LNCAP (cell line): ENCODE measurements at regions not wholly inside any gene's neighbourhood (a gene's known extent, or its start where the extent isn't known, plus 50 kb on each side); places are given as distances from the start of the nearest gene placed in this dataset.

Experiments
- TF ChIP-seq, protein P1 (sequence below): fragments of 450-650 bp; IDR thresholded peaks from 2 replicates; pipeline ENCODE4 v1.5.1; 2017; ENCODE audit warnings: mild to moderate bottlenecking

- TF ChIP-seq, protein P1, sequence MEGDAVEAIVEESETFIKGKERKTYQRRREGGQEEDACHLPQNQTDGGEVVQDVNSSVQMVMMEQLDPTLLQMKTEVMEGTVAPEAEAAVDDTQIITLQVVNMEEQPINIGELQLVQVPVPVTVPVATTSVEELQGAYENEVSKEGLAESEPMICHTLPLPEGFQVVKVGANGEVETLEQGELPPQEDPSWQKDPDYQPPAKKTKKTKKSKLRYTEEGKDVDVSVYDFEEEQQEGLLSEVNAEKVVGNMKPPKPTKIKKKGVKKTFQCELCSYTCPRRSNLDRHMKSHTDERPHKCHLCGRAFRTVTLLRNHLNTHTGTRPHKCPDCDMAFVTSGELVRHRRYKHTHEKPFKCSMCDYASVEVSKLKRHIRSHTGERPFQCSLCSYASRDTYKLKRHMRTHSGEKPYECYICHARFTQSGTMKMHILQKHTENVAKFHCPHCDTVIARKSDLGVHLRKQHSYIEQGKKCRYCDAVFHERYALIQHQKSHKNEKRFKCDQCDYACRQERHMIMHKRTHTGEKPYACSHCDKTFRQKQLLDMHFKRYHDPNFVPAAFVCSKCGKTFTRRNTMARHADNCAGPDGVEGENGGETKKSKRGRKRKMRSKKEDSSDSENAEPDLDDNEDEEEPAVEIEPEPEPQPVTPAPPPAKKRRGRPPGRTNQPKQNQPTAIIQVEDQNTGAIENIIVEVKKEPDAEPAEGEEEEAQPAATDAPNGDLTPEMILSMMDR = no peak
Measured at GRCh38 chr6:140414966-140415620, 1040.6 kb upstream of the CITED2 start.

GRCh38 chr6:140403020-140403419 lies 1028.6 kb upstream of the CITED2 start:
- TF ChIP-seq, protein P1 = no peak

- TF ChIP-seq, protein P1 = no peak
Measured at GRCh38 chr6:140401761-140402160, 1027.3 kb upstream of the CITED2 start.

DNA sequence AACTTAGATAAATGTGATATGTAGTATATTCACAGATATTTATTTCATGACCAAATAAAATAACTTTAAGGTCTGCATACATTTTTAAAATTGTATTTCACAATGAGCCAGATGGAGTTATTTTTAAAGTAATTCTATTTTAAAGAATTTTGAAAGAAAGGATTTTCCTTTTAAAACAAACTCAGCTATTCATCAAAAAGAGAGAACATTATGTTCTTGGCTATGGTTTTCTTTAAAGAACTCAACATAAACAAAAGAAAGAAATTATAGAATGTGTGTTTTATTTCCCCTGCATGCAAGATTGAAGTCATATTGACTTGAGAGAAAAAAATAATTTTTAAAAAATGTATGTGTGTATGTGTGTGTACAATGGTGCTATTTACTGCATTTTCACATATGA lies 1023.6 kb upstream of the CITED2 start:
- TF ChIP-seq, protein P1 = no peak

DNA sequence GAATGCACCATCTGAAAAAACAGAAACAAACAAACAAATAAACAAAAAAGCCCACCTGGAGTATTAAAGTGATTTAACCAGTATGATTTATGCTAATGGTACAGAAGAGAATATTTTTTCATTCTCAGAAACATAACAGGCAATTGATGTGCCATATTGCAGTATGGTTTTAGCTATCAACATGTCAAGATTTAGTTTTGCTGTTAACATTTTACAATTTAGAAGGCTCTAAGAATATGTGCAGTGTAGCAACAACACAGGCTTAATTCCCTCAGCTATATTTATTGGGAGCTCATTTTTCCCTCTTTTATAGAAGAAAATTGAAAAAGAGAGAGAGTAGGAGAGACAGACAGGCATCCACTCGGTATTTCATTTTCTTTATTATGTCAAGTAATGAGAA lies 1022.7 kb upstream of the CITED2 start:
- TF ChIP-seq, protein P1 = no peak

DNA sequence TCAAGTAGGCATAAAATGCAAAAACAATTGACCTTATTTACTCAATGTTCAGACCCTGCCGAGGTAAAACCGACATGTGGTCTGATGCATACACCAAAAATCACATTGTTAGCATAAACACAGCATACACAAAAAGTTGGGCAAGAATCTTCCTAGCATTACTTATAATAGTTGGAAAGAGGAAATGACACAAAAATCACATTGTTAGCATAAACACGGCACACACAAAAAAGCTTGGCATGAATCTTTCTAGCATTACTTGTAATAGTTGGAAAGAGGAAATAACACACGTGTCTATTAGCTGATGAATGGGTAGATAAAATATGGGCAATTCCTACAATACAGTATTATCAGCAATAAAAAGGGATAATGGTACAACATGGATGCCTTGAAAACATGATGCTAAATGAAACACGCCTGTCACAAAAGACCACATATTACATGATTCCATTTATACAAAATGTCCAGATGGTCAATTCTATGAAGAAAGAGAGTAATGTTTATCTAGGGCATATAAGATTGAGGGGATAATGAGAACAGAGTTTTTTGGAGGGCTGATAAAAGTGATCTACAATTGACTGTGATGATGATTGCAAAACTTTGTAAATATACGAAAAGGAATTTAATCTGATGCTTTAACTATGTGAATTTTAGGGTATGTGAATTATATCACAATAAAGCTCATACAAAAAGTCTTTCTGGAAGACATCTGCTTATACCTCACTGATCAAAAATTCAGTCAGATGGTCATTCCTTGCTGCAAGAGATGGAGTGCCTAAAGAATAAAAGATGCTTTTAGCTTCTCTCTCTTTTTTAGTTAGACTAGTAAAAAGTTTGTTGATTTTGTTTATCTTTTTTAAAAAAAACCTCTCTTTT lies 1019.5 kb upstream of the CITED2 start:
- TF ChIP-seq, protein P1 = no peak

DNA sequence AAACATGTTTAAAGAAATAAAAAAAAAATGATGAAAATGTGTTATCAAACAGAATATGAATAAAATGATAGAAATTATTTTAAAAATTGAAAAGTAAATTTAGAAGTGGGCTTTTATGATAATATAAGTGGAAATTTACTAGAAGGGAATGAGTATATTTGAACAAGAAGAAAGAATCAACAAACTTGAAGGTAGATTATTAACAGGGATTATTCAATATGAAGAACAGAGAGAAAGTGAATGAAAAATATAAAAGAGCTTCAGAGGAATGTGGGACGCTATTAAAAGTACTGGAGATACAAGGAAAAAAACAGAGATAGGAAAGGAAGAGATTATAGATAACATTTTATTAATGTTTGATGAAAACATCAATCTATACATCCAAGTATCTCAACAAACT lies 1014.4 kb upstream of the CITED2 start:
- TF ChIP-seq, protein P1 = no peak
